Trophoblast cell (in vitro differentiated cells and primary cell): ENCODE measurements at regions not wholly inside any gene's neighbourhood (a gene's known extent, or its start where the extent isn't known, plus 50 kb on each side); places are given as distances from the start of the nearest gene placed in this dataset.

ENCODE experiments used
- DNase-seq, 2 donors: peaks; one replicate each; pipeline ENCODE4 v3.0.0-alpha.2; 2016
- H2AFZ ChIP-seq: 2 replicates; pipeline ENCODE4 v1.6.1; 2013; ENCODE audit warnings: low read length, moderate library complexity, mild to moderate bottlenecking; ENCODE audit not compliant: insufficient read depth, poor library complexity
- H2AK5ac ChIP-seq: 2 replicates; pipeline ENCODE4 v1.6.1; 2013; ENCODE audit warnings: mild to moderate bottlenecking, low read length
- H2BK120ac ChIP-seq: 2 replicates; pipeline ENCODE4 v1.6.1; 2013; ENCODE audit warnings: low read length, mild to moderate bottlenecking, moderate library complexity; ENCODE audit not compliant: insufficient read depth, poor library complexity
- H2BK12ac ChIP-seq: 2 replicates; pipeline ENCODE4 v1.6.1; 2013; ENCODE audit warnings: mild to moderate bottlenecking, low read length, moderate library complexity
- H2BK5ac ChIP-seq: 2 replicates; pipeline ENCODE4 v1.6.1; 2013; ENCODE audit warnings: low read length, low read depth, moderate library complexity, mild to moderate bottlenecking; ENCODE audit not compliant: poor library complexity
- H3K14ac ChIP-seq: 2 replicates; pipeline ENCODE4 v1.6.1; 2013; ENCODE audit warnings: mild to moderate bottlenecking, low read length
- H3K18ac ChIP-seq: 2 replicates; pipeline ENCODE4 v1.6.1; 2013; ENCODE audit warnings: mild to moderate bottlenecking, low read length
- H3K23ac ChIP-seq: 2 replicates; pipeline ENCODE4 v1.6.1; 2013; ENCODE audit warnings: low read length
- H3K27ac ChIP-seq: 2 replicates; pipeline ENCODE4 v1.5.1; 2013; ENCODE audit warnings: low read depth, mild to moderate bottlenecking, inconsistent platforms, low read length, moderate library complexity
- H3K27me3 ChIP-seq: 2 replicates; pipeline ENCODE4 v1.6.1; 2013; ENCODE audit warnings: inconsistent platforms, mild to moderate bottlenecking, low read length, moderate library complexity; ENCODE audit not compliant: insufficient read depth
- H3K36me3 ChIP-seq, 2 experiments: 1 replicate in 1 of 2; 2 replicates in 1 of 2; pipeline ENCODE4 v1.6.1; 2013; ENCODE audit warnings: low read length in 2 of 2, mild to moderate bottlenecking in 2 of 2, moderate library complexity in 1 of 2; ENCODE audit not compliant: insufficient read depth in 2 of 2, control insufficient read depth in 1 of 2
- H3K4ac ChIP-seq: 2 replicates; pipeline ENCODE4 v1.6.1; 2013; ENCODE audit warnings: low read depth, mild to moderate bottlenecking, low read length, moderate library complexity
- H3K4me1 ChIP-seq, 2 experiments: 1 replicate in 1 of 2; 2 replicates in 1 of 2; pipeline ENCODE4 v1.6.1; 2013; ENCODE audit warnings: low read length in 2 of 2, mild to moderate bottlenecking in 2 of 2, moderate library complexity in 1 of 2; ENCODE audit not compliant: insufficient read depth in 2 of 2, control insufficient read depth in 1 of 2
- H3K4me2 ChIP-seq: 2 replicates; pipeline ENCODE4 v1.6.1; 2013; ENCODE audit warnings: inconsistent platforms, mild to moderate bottlenecking, low read length, moderate library complexity
- H3K4me3 ChIP-seq: 2 replicates; pipeline ENCODE4 v1.5.1; 2013; ENCODE audit warnings: mild to moderate bottlenecking, low read depth, low read length, inconsistent platforms
- H3K79me1 ChIP-seq: one replicate; pipeline ENCODE4 v1.6.1; 2013; ENCODE audit warnings: low read length
- H3K79me2 ChIP-seq: 2 replicates; pipeline ENCODE4 v1.6.1; 2013; ENCODE audit warnings: low read length, mild to moderate bottlenecking; ENCODE audit not compliant: control insufficient read depth, insufficient read depth, poor library complexity
- H3K9ac ChIP-seq: 2 replicates; pipeline ENCODE4 v1.6.1; 2013; ENCODE audit warnings: mild to moderate bottlenecking, low read length
- H3K9me3 ChIP-seq: 2 replicates; pipeline ENCODE4 v1.6.1; 2013; ENCODE audit warnings: low read depth, mild to moderate bottlenecking, control low read depth, inconsistent platforms, low read length; ENCODE audit not compliant: insufficient read depth
- H4K12ac ChIP-seq: 2 replicates; pipeline ENCODE4 v1.6.1; 2013; ENCODE audit warnings: low read depth, mild to moderate bottlenecking, low read length, moderate library complexity
- H4K8ac ChIP-seq: 2 replicates; pipeline ENCODE4 v1.6.1; 2013; ENCODE audit warnings: low read depth, mild to moderate bottlenecking, low read length, moderate library complexity
- H4K91ac ChIP-seq: one replicate; pipeline ENCODE4 v1.6.1; 2013; ENCODE audit warnings: low read depth, mild to moderate bottlenecking, low read length, moderate library complexity
- WGBS: extraction: QIAGEN DNeasy Blood & Tissue Kit; methylation state at CpG from one replicate; pipeline ENCODE4 v1.1.7; 2013; ENCODE audit warnings: missing lambda C conversion rate; ENCODE audit not compliant: insufficient read length, insufficient coverage; ENCODE audit errors: extremely low coverage; 5-methylcytosine and 5-hydroxymethylcytosine counted together

- Histone ChIP-seq H2AK5ac (no peak overlapping the region), H3K14ac (no peak overlapping the region), H3K27ac (no peak overlapping the region), H3K4me3 (no peak overlapping the region), H4K91ac (no peak overlapping the region), H3K79me1 (no peaks in the 10 kb centered on the region), H3K18ac (no peak overlapping the region), H3K9ac (no peak overlapping the region), H2BK5ac (no peak overlapping the region), H3K79me2 (no peaks in the 10 kb centered on the region), H2BK12ac (no peak overlapping the region), H3K36me3 (no peaks in the 10 kb centered on the region), H3K9me3 (no peaks in the 10 kb centered on the region), H3K4me2 (no peak overlapping the region), H2BK120ac (no peak overlapping the region), H3K27me3 (no peaks in the 10 kb centered on the region), H4K12ac (no peak overlapping the region), H3K23ac (no peak overlapping the region), H3K4ac (no peak overlapping the region), H3K4me1 (peaks cover 2 to 4% of the 10 kb centered on the region in 2 experiments), H2AFZ (no peak overlapping the region), H4K8ac (no peak overlapping the region)
- no peak for DNase-seq
- no CpG with 5 or more reads among the region's 4 CpGs for WGBS
These were observed 52.3 kb upstream of the TIAM1 start for GRCh38 chr21:31396399-31396798.

- H3K27me3 ChIP-seq, result no peaks in the 10 kb centered on the region
- no peaks in the 10 kb centered on the region for H3K79me1 ChIP-seq
- H3K4me1 ChIP-seq, result peaks cover 2 to 4% of the 10 kb centered on the region in 2 experiments
- no peak overlapping the region for H3K4ac ChIP-seq
- no peaks in the 10 kb centered on the region for H3K36me3 ChIP-seq
- H3K9me3 ChIP-seq, result no peaks in the 10 kb centered on the region
- no peak overlapping the region for H3K14ac ChIP-seq
- H3K9ac ChIP-seq, result no peak overlapping the region
- H4K8ac ChIP-seq, result no peak overlapping the region
- H3K4me2 ChIP-seq, result no peak overlapping the region
- H3K27ac ChIP-seq, result no peak overlapping the region
- H4K91ac ChIP-seq, result no peak overlapping the region
- no peak overlapping the region for H3K4me3 ChIP-seq
- H3K79me2 ChIP-seq, result no peaks in the 10 kb centered on the region
- no peak for DNase-seq
- no peak overlapping the region for H2BK120ac ChIP-seq
- no peak overlapping the region for H3K23ac ChIP-seq
- no peak overlapping the region for H3K18ac ChIP-seq
- no peak overlapping the region for H2BK12ac ChIP-seq
- no peak overlapping the region for H2AFZ ChIP-seq
- no peak overlapping the region for H2AK5ac ChIP-seq
- no peak overlapping the region for H2BK5ac ChIP-seq
- H4K12ac ChIP-seq, result no peak overlapping the region
- WGBS, result no CpG with 5 or more reads among the region's 2 CpGs
These were observed 51.7 kb upstream of the TIAM1 start for GRCh38 chr21:31395791-31396190.

GRCh38 chr21:31395268-31395667 is 51.2 kb upstream of the TIAM1 start:
- H2AK5ac ChIP-seq, result no peak overlapping the region
- no peak overlapping the region for H4K91ac ChIP-seq
- H4K8ac ChIP-seq, result no peak overlapping the region
- no peaks in the 10 kb centered on the region for H3K27me3 ChIP-seq
- H3K9me3 ChIP-seq, result no peaks in the 10 kb centered on the region
- H2AFZ ChIP-seq, result no peak overlapping the region
- H3K18ac ChIP-seq, result no peak overlapping the region
- H3K23ac ChIP-seq, result no peak overlapping the region
- H3K4me1 ChIP-seq, result peaks cover 2 to 4% of the 10 kb centered on the region in 2 experiments
- no peak overlapping the region for H3K14ac ChIP-seq
- H2BK12ac ChIP-seq, result no peak overlapping the region
- H3K79me2 ChIP-seq, result no peaks in the 10 kb centered on the region
- no CpG with 5 or more reads among the region's 9 CpGs for WGBS
- H3K4me2 ChIP-seq, result no peak overlapping the region
- no peak overlapping the region for H3K27ac ChIP-seq
- no peak for DNase-seq
- H4K12ac ChIP-seq, result no peak overlapping the region
- no peaks in the 10 kb centered on the region for H3K36me3 ChIP-seq
- H3K4ac ChIP-seq, result no peak overlapping the region
- H2BK5ac ChIP-seq, result no peak overlapping the region
- no peaks in the 10 kb centered on the region for H3K79me1 ChIP-seq
- H2BK120ac ChIP-seq, result no peak overlapping the region
- H3K9ac ChIP-seq, result no peak overlapping the region
- no peak overlapping the region for H3K4me3 ChIP-seq

- DNase-seq, result no peak
- Histone ChIP-seq H3K4ac (no peak overlapping the region), H3K4me2 (no peak overlapping the region), H2BK5ac (no peak overlapping the region), H2AFZ (no peak overlapping the region), H3K4me3 (no peak overlapping the region), H4K91ac (no peak overlapping the region), H3K14ac (no peak overlapping the region), H3K9me3 (no peaks in the 10 kb centered on the region), H3K79me1 (no peaks in the 10 kb centered on the region), H3K27ac (no peak overlapping the region), H2BK120ac (no peak overlapping the region), H3K9ac (no peak overlapping the region), H3K4me1 (peaks cover 2 to 4% of the 10 kb centered on the region in 2 experiments), H2AK5ac (no peak overlapping the region), H3K23ac (no peak overlapping the region), H3K27me3 (no peaks in the 10 kb centered on the region), H3K79me2 (no peaks in the 10 kb centered on the region), H4K12ac (no peak overlapping the region), H4K8ac (no peak overlapping the region), H3K36me3 (no peaks in the 10 kb centered on the region), H2BK12ac (no peak overlapping the region), H3K18ac (no peak overlapping the region)
- WGBS, result no CpG with 5 or more reads among the region's 5 CpGs
These were observed 50.2 kb upstream of the TIAM1 start for GRCh38 chr21:31394309-31394708.
